SU-DHL-6 (cell line): ENCODE measurements at regions not wholly inside any gene's neighbourhood (a gene's known extent, or its start where the extent isn't known, plus 50 kb on each side); places are given as distances from the start of the nearest gene placed in this dataset.
"Not testable (repeated sequence)": the region's sequence is repeated elsewhere in the genome, so short reads cannot be mapped to it uniquely, and the experiment has no call there.

Experiments
- H2AFZ ChIP-seq: fragments of 200-600 bp; sonication (generic); 2 replicates; pipeline ENCODE4 v1.6.1; 2014; ENCODE audit warnings: low read depth, mild to moderate bottlenecking, moderate library complexity, mixed read lengths, antibody characterized with exemption, low read length; ENCODE audit not compliant: severe bottlenecking
- H3F3A ChIP-seq: fragments of 200-600 bp; shearing (Covaris generic); 2 replicates; pipeline ENCODE4 v1.6.0; 2016; ENCODE audit warnings: antibody characterized with exemption, mild to moderate bottlenecking; ENCODE audit not compliant: insufficient read depth
- H3K27ac ChIP-seq: fragments of 200-600 bp; sonication (generic); 2 replicates; pipeline ENCODE4 v1.5.1; 2016; ENCODE audit warnings: low read depth, mild to moderate bottlenecking, low read length, moderate library complexity, mixed read lengths
- H3K27me3 ChIP-seq: fragments of 200-600 bp; sonication (generic), shearing (Covaris generic); 2 replicates; pipeline ENCODE4 v1.6.0; 2014; ENCODE audit warnings: mild to moderate bottlenecking, low read length
- H3K36me3 ChIP-seq: fragments of 200-600 bp; sonication (generic); 2 replicates; pipeline ENCODE4 v1.6.1; 2014; ENCODE audit warnings: mild to moderate bottlenecking, low read length, mixed read lengths
- H3K4me2 ChIP-seq: fragments of 300-600, 200-600 bp; shearing (Covaris generic), sonication (generic); 2 replicates; pipeline ENCODE4 v1.6.0; 2014; ENCODE audit warnings: low read length, low read depth, mild to moderate bottlenecking; ENCODE audit not compliant: poor library complexity, severe bottlenecking
- H3K4me3 ChIP-seq: fragments of 200-600 bp; sonication (generic); 2 replicates; pipeline ENCODE4 v1.5.1; 2014; ENCODE audit warnings: antibody characterized with exemption, low read length, mild to moderate bottlenecking, mixed read lengths; ENCODE audit not compliant: insufficient read depth, poor library complexity, severe bottlenecking
- H3K79me2 ChIP-seq: fragments of 200-600 bp; sonication (generic); 2 replicates; pipeline ENCODE4 v1.6.1; 2014; ENCODE audit warnings: mild to moderate bottlenecking, low read length, moderate library complexity; ENCODE audit not compliant: insufficient read depth
- H3K9ac ChIP-seq: fragments of 200-600 bp; sonication (generic); 2 replicates; pipeline ENCODE4 v1.7.0; 2014; ENCODE audit warnings: mild to moderate bottlenecking, low read length
- H3K9me2 ChIP-seq: fragments of 200-600 bp; sonication (generic); replicated peaks from 2 replicates; pipeline ENCODE4 v1.6.1; 2014; ENCODE audit warnings: low read length; ENCODE audit not compliant: insufficient read depth
- H3K9me3 ChIP-seq: fragments of 200-600 bp; sonication (generic); 2 replicates; pipeline ENCODE4 v1.6.1; 2014; ENCODE audit warnings: low read length, mixed read lengths; ENCODE audit not compliant: insufficient read depth
- H4K20me1 ChIP-seq: fragments of 200-600 bp; sonication (generic); 2 replicates; pipeline ENCODE4 v1.6.1; 2014; ENCODE audit warnings: low read depth, mild to moderate bottlenecking, antibody characterized with exemption, low read length, moderate library complexity, mixed read lengths
- CTCF ChIP-seq: fragments of 200-600 bp; sonication (generic); IDR thresholded peaks from one replicate; pipeline ENCODE4 v1.5.1; 2017; ENCODE audit warnings: antibody characterized with exemption, mild to moderate bottlenecking, low read length, moderate library complexity; ENCODE audit not compliant: insufficient read depth, poor library complexity, severe bottlenecking
- EZH2phosphoT487 ChIP-seq: fragments of 200-600 bp; sonication (generic), shearing (Covaris generic); conservative IDR thresholded peaks from 2 replicates; pipeline ENCODE4 v1.6.1; 2018; ENCODE audit warnings: mild to moderate bottlenecking, antibody characterized with exemption, low read length, moderate library complexity, mixed read lengths

- Histone ChIP-seq H3K9me3 (no peaks in the 10 kb centered on the region), H3K27ac (no peak overlapping the region), H3K79me2 (no peaks in the 10 kb centered on the region)
Observed at GRCh38 chr18:1090758-1091157, 186.1 kb downstream of the ADCYAP1 start.

GRCh38 chr18:1092228-1092627 is 187.6 kb downstream of the ADCYAP1 start:
- Histone ChIP-seq H4K20me1 (no peaks in the 10 kb centered on the region), H3K9me3 (no peaks in the 10 kb centered on the region), H3K27me3 (no peaks in the 10 kb centered on the region), H2AFZ (no peak overlapping the region), H3K27ac (no peak overlapping the region), H3K79me2 (no peaks in the 10 kb centered on the region), H3K36me3 (no peaks in the 10 kb centered on the region), H3K9me2 (no peaks in the 10 kb centered on the region), H3K9ac (no peak overlapping the region), H3K4me2 (no peak overlapping the region), H3F3A (no peaks in the 10 kb centered on the region), H3K4me3 (no peak overlapping the region)
- TF ChIP-seq EZH2phosphoT487 (no peak), CTCF (no peak)

More at GRCh38 chr18:1090758-1091157, 186.1 kb downstream of the ADCYAP1 start:
- Histone ChIP-seq H3K9me2 (no peaks in the 10 kb centered on the region), H3K36me3 (no peaks in the 10 kb centered on the region), H2AFZ (no peak overlapping the region), H3K27me3 (no peaks in the 10 kb centered on the region), H3K4me2 (no peak overlapping the region), H3K4me3 (no peak overlapping the region), H4K20me1 (no peaks in the 10 kb centered on the region), H3K9ac (no peak overlapping the region), H3F3A (no peaks in the 10 kb centered on the region)
- no peak for TF ChIP-seq EZH2phosphoT487
- no peak for TF ChIP-seq CTCF

- Histone ChIP-seq H3K4me2 (no peak overlapping the region), H3K9me2 (no peaks in the 10 kb centered on the region), H4K20me1 (no peaks in the 10 kb centered on the region), H3K27me3 (no peaks in the 10 kb centered on the region), H3K27ac (no peak overlapping the region), H3K79me2 (no peaks in the 10 kb centered on the region), H3K9me3 (no peaks in the 10 kb centered on the region), H3K36me3 (no peaks in the 10 kb centered on the region), H2AFZ (no peak overlapping the region), H3K4me3 (no peak overlapping the region), H3F3A (no peaks in the 10 kb centered on the region), H3K9ac (no peak overlapping the region)
- TF ChIP-seq CTCF (no peak), EZH2phosphoT487 (no peak)
Observed at GRCh38 chr18:1094409-1094808, 189.7 kb downstream of the ADCYAP1 start.

- not testable (repeated sequence) for H3K9me2 ChIP-seq, H3K27me3 ChIP-seq, H3K4me2 ChIP-seq, H3K79me2 ChIP-seq, H3K9me3 ChIP-seq, H3K36me3 ChIP-seq, H3K4me3 ChIP-seq, H2AFZ ChIP-seq, H3F3A ChIP-seq, H4K20me1 ChIP-seq, H3K9ac ChIP-seq, H3K27ac ChIP-seq
Observed at GRCh38 chr18:1097991-1098735, 193.5 kb downstream of the ADCYAP1 start.
